PC-3 (cell line): ENCODE measurements at regions not wholly inside any gene's neighbourhood (a gene's known extent, or its start where the extent isn't known, plus 50 kb on each side); places are given as distances from the start of the nearest gene placed in this dataset.

Source experiments
- ATAC-seq: fragments of 200-7000 bp; cut with Tn5 transposase; 2 replicates; pipeline ENCODE4 v1.9.1; 2020; ENCODE audit warnings: mild to moderate bottlenecking, moderate library complexity
- BruUV-seq: library from RNA; stranded (reverse); fragments of 400-500 nt; replicated peaks from 2 replicates; lab custom pipeline; 2021; lab: Mats Ljungman, UMichigan
- CTCF ChIA-PET: fragments of 300-600 bp; sonication (Branson Sonifier 250); formaldehyde crosslinking; loops from one replicate; lab custom pipeline; 2022; ENCODE audit warnings: antibody characterized with exemption; lab: Charles Lee
- POLR2A ChIA-PET: fragments of 300-600 bp; sonication (Branson Sonifier 250); formaldehyde crosslinking; loops from one replicate; lab custom pipeline; 2022; ENCODE audit warnings: antibody characterized with exemption; ENCODE audit not compliant: unreplicated experiment; lab: Charles Lee
- DNase-seq: peaks from one replicate; pipeline ENCODE4 v3.0.0-alpha.2; 2015
- H2AFZ ChIP-seq: fragments of 300-600 bp; sonication (generic); 2 replicates; pipeline ENCODE4 v1.6.0; 2016; ENCODE audit warnings: antibody characterized with exemption, low read length
- H3F3A ChIP-seq: fragments of 300-600 bp; sonication (generic); one replicate; pipeline ENCODE4 v1.6.0; 2017; ENCODE audit warnings: antibody characterized with exemption, low read length, control low read depth, mild to moderate bottlenecking; ENCODE audit not compliant: unreplicated experiment
- H3K27ac ChIP-seq: fragments of 300-600 bp; sonication (generic); 2 replicates; pipeline ENCODE4 v1.5.1; 2016; ENCODE audit warnings: mild to moderate bottlenecking, low read length
- H3K27me3 ChIP-seq: fragments of 300-600 bp; sonication (generic); 2 replicates; pipeline ENCODE4 v1.6.1; 2016; ENCODE audit warnings: low read length, mixed read lengths
- H3K36me3 ChIP-seq: fragments of 300-600 bp; sonication (generic); 2 replicates; pipeline ENCODE4 v1.6.1; 2016; ENCODE audit warnings: low read depth, mixed run types, low read length, mixed read lengths
- H3K4me1 ChIP-seq: fragments of 300-600 bp; sonication (generic); 2 replicates; pipeline ENCODE4 v1.5.1; 2016; ENCODE audit warnings: low read length; ENCODE audit not compliant: insufficient read depth
- H3K4me2 ChIP-seq: fragments of 300-600 bp; sonication (generic); 2 replicates; pipeline ENCODE4 v1.6.0; 2016; ENCODE audit warnings: low read length
- H3K4me3 ChIP-seq: fragments of 300-600 bp; sonication (generic); 2 replicates; pipeline ENCODE4 v1.5.1; 2016; ENCODE audit warnings: mild to moderate bottlenecking, low read length, mixed read lengths
- H3K79me2 ChIP-seq: fragments of 300-600 bp; sonication (generic); 2 replicates; pipeline ENCODE4 v1.6.1; 2017; ENCODE audit warnings: low read length, mixed read lengths
- H3K9ac ChIP-seq: fragments of 300-600 bp; sonication (generic); 2 replicates; pipeline ENCODE4 v1.6.0; 2016; ENCODE audit warnings: mild to moderate bottlenecking, low read length
- H3K9me2 ChIP-seq: fragments of 300-600 bp; sonication (generic); replicated peaks from 2 replicates; pipeline ENCODE4 v1.6.1; 2016; ENCODE audit warnings: mixed run types, low read length, mixed read lengths
- H3K9me3 ChIP-seq: fragments of 300-600 bp; sonication (generic); 2 replicates; pipeline ENCODE4 v1.6.1; 2016; ENCODE audit warnings: low read length, mixed read lengths
- H4K20me1 ChIP-seq: fragments of 300-600 bp; sonication (generic); 2 replicates; pipeline ENCODE4 v1.6.1; 2016; ENCODE audit warnings: low read length, mixed read lengths
- CTCF ChIP-seq: fragments of 300-600 bp; sonication (generic); conservative IDR thresholded peaks from 2 replicates; pipeline ENCODE4 v1.5.1; 2017; ENCODE audit warnings: antibody characterized with exemption, low read depth, mild to moderate bottlenecking, low read length
- EZH2 ChIP-seq: fragments of 300-600 bp; sonication (generic); IDR thresholded peaks from one replicate; pipeline ENCODE4 v1.6.1; 2017; ENCODE audit warnings: antibody characterized with exemption, mild to moderate bottlenecking, low read length; ENCODE audit not compliant: unreplicated experiment
- EZH2phosphoT487 ChIP-seq: fragments of 300-600 bp; sonication (generic); IDR thresholded peaks from 2 replicates; pipeline ENCODE4 v1.6.1; 2018; ENCODE audit warnings: mild to moderate bottlenecking, antibody characterized with exemption, low read length, borderline replicate concordance
- intact Hi-C: fragments of 100-400 bp; cut with micrococcal nuclease; formaldehyde crosslinking; loops from 2 replicates; pipeline ENCODE4 v1.9.0; 2023

- POLR2A ChIA-PET, result no interaction called here
- peak; percentile 55 for ATAC-seq
These were observed 90.2 kb downstream of the LINGO1 start for GRCh38 chr15:77542491-77543001.

GRCh38 chr15:77541421-77542181, 91.1 kb downstream of the LINGO1 start:
- TF ChIP-seq EZH2 (no peak), CTCF (no peak), EZH2phosphoT487 (no peak)
- H2AFZ ChIP-seq, result no peak overlapping the region
- no TSS peak for BruUV-seq

More at GRCh38 chr15:77542491-77543001, 90.2 kb downstream of the LINGO1 start:
- BruUV-seq, result no TSS peak
- Histone ChIP-seq H2AFZ (peak overlapping the region; percentile 86), H3K9ac (peak overlapping the region; percentile 70), H3K79me2 (no peaks in the 10 kb centered on the region), H4K20me1 (no peaks in the 10 kb centered on the region), H3K9me2 (no peaks in the 10 kb centered on the region), H3K36me3 (no peaks in the 10 kb centered on the region), H3K4me2 (peak overlapping the region; percentile 87), H3K4me3 (peak overlapping the region; percentile 66), H3F3A (no peaks in the 10 kb centered on the region), H3K9me3 (no peaks in the 10 kb centered on the region), H3K27me3 (no peaks in the 10 kb centered on the region), H3K27ac (peak overlapping the region; percentile 55), H3K4me1 (peaks cover 30% of the 10 kb centered on the region)
- peak; percentile 72 for DNase-seq
- CTCF ChIA-PET, result interaction anchor here (1.1 to 1.7 kb wide), 6 partner anchors 43 to 424 kb away, joined by 3 to 14 read pairs (median 4); no protein-coding TSS in a partner anchor
- TF ChIP-seq EZH2phosphoT487, result no peak
- TF ChIP-seq CTCF, result no peak
- no peak for TF ChIP-seq EZH2
- intact Hi-C loops, result loop anchor here (1.0 to 2.0 kb wide), 2 partner anchors 356 to 424 kb away; no protein-coding TSS in a partner anchor

More at GRCh38 chr15:77541421-77542181, 91.1 kb downstream of the LINGO1 start:
- H3K9ac ChIP-seq, result no peak overlapping the region
- no peaks in the 10 kb centered on the region for H3K27me3 ChIP-seq
- CTCF ChIA-PET, result no interaction called here
- no peaks in the 10 kb centered on the region for H3K79me2 ChIP-seq
- intact Hi-C loops, result loop anchor here (2.0 kb wide), 1 partner anchor 423 kb away; no protein-coding TSS in a partner anchor
- no peaks in the 10 kb centered on the region for H3K9me2 ChIP-seq
- H4K20me1 ChIP-seq, result no peaks in the 10 kb centered on the region
- H3K9me3 ChIP-seq, result no peaks in the 10 kb centered on the region
- H3K4me3 ChIP-seq, result no peak overlapping the region
- POLR2A ChIA-PET, result no interaction called here
- no peak for ATAC-seq
- DNase-seq, result no peak
- no peak overlapping the region for H3K27ac ChIP-seq
- peaks cover 30% of the 10 kb centered on the region for H3K4me1 ChIP-seq
- no peaks in the 10 kb centered on the region for H3K36me3 ChIP-seq
- H3F3A ChIP-seq, result no peaks in the 10 kb centered on the region
- H3K4me2 ChIP-seq, result no peak overlapping the region
